Neural crest cell (in vitro differentiated cells): ENCODE measurements at regions not wholly inside any gene's neighbourhood (a gene's known extent, or its start where the extent isn't known, plus 50 kb on each side); places are given as distances from the start of the nearest gene placed in this dataset.
A peak's percentile ranks its signal among the peaks of the same experiment; 100 is the strongest.

ENCODE experiments used
- DNase-seq: peaks from one replicate; pipeline ENCODE4 v3.0.0; 2021; ENCODE audit warnings: low read depth, mixed read lengths, low spot score
- H3K27ac Mint-ChIP-seq: one replicate; pipeline ENCODE4 v1.8.0; 2021; ENCODE audit warnings: mild to moderate bottlenecking, mixed read lengths; ENCODE audit not compliant: unreplicated experiment
- H3K27me3 Mint-ChIP-seq: 2 replicates; pipeline ENCODE4 v1.8.0; 2021; ENCODE audit warnings: low read depth, mild to moderate bottlenecking, mixed read lengths
- H3K36me3 Mint-ChIP-seq: 2 replicates; pipeline ENCODE4 v1.8.0; 2021; ENCODE audit warnings: low read depth, mild to moderate bottlenecking, mixed read lengths
- H3K4me1 Mint-ChIP-seq: 2 replicates; pipeline ENCODE4 v1.8.0; 2021; ENCODE audit warnings: mixed read lengths
- H3K4me3 Mint-ChIP-seq: one replicate; pipeline ENCODE4 v1.8.0; 2021; ENCODE audit warnings: mild to moderate bottlenecking, mixed read lengths
- H3K9me3 Mint-ChIP-seq: 2 replicates; pipeline ENCODE4 v1.8.0; 2021; ENCODE audit warnings: mixed read lengths
- CTCF ChIP-seq: fragments of 200-600 bp; sonication (generic); conservative IDR thresholded peaks from 2 replicates; pipeline ENCODE4 v1.5.0; 2021; ENCODE audit warnings: antibody characterized with exemption, mild to moderate bottlenecking

GRCh38 chr5:74576941-74577456 is 63.5 kb downstream of the ENC1 start:
- Mint-ChIP-seq H3K27me3 (no peaks in the 10 kb centered on the region), H3K4me3 (no peak overlapping the region), H3K9me3 (no peaks in the 10 kb centered on the region), H3K27ac (no peak overlapping the region), H3K36me3 (no peaks in the 10 kb centered on the region), H3K4me1 (peaks cover 51% of the 10 kb centered on the region)
- no peak for TF ChIP-seq CTCF
- no peak for DNase-seq

- peaks cover 44% of the 10 kb centered on the region for H3K4me1 Mint-ChIP-seq
- no peaks in the 10 kb centered on the region for H3K27me3 Mint-ChIP-seq
- no peak for DNase-seq
- H3K36me3 Mint-ChIP-seq: no peaks in the 10 kb centered on the region
- H3K9me3 Mint-ChIP-seq: peaks cover 2% of the 10 kb centered on the region
- H3K27ac Mint-ChIP-seq: no peak overlapping the region
- TF ChIP-seq CTCF: no peak
- H3K4me3 Mint-ChIP-seq: no peak overlapping the region
Measured at GRCh38 chr5:74575741-74576538, 64.6 kb downstream of the ENC1 start.

- Mint-ChIP-seq H3K27me3 (no peaks in the 10 kb centered on the region), H3K4me3 (no peak overlapping the region), H3K9me3 (peaks cover 17% of the 10 kb centered on the region), H3K4me1 (peaks cover 44% of the 10 kb centered on the region), H3K27ac (no peak overlapping the region), H3K36me3 (peaks cover 8% of the 10 kb centered on the region)
- TF ChIP-seq CTCF: no peak
- no peak for DNase-seq
Measured at GRCh38 chr5:74570250-74570649, 70.3 kb downstream of the ENC1 start.

GRCh38 chr5:74567411-74567995 is 73.0 kb downstream of the ENC1 start:
- Mint-ChIP-seq H3K27me3 (no peaks in the 10 kb centered on the region), H3K9me3 (peaks cover 17% of the 10 kb centered on the region), H3K36me3 (peaks cover 8% of the 10 kb centered on the region), H3K4me3 (no peak overlapping the region), H3K4me1 (peaks cover 39% of the 10 kb centered on the region), H3K27ac (peak overlapping the region; percentile 64)
- TF ChIP-seq CTCF: no peak
- no peak for DNase-seq

GRCh38 chr5:74562122-74562521 is 78.4 kb downstream of the ENC1 start:
- Mint-ChIP-seq H3K36me3 (no peaks in the 10 kb centered on the region), H3K4me1 (peaks cover 74% of the 10 kb centered on the region), H3K4me3 (no peak overlapping the region), H3K9me3 (no peaks in the 10 kb centered on the region), H3K27ac (no peak overlapping the region), H3K27me3 (no peaks in the 10 kb centered on the region)
- no peak for DNase-seq
- TF ChIP-seq CTCF: no peak
